Skeletal muscle satellite cell (primary cell): ENCODE measurements at regions not wholly inside any gene's neighbourhood (a gene's known extent, or its start where the extent isn't known, plus 50 kb on each side); places are given as distances from the start of the nearest gene placed in this dataset.

Experiments
- H3K27me3 ChIP-seq: 2 replicates; pipeline ENCODE4 v1.7.0; 2013; ENCODE audit warnings: low read length; ENCODE audit not compliant: control insufficient read depth, insufficient read depth
- H3K36me3 ChIP-seq: 2 replicates; pipeline ENCODE4 v1.7.0; 2013; ENCODE audit warnings: mild to moderate bottlenecking, control low read depth, low read length; ENCODE audit not compliant: insufficient read depth
- H3K4me1 ChIP-seq: 2 replicates; pipeline ENCODE4 v1.7.0; 2013; ENCODE audit warnings: low read length; ENCODE audit not compliant: control insufficient read depth, insufficient read depth
- H3K4me2 ChIP-seq: 2 replicates; pipeline ENCODE4 v1.7.0; 2013; ENCODE audit warnings: mild to moderate bottlenecking, low read length
- H3K4me3 ChIP-seq: 2 replicates; pipeline ENCODE4 v1.7.0; 2013; ENCODE audit warnings: low read length
- H3K9ac ChIP-seq: 2 replicates; pipeline ENCODE4 v1.7.0; 2013; ENCODE audit warnings: mild to moderate bottlenecking, low read depth, low read length, moderate library complexity
- H3K9me3 ChIP-seq: replicated peaks from 2 replicates; pipeline ENCODE4 v1.7.0; 2013; ENCODE audit warnings: mild to moderate bottlenecking, control low read depth, low read length

DNA sequence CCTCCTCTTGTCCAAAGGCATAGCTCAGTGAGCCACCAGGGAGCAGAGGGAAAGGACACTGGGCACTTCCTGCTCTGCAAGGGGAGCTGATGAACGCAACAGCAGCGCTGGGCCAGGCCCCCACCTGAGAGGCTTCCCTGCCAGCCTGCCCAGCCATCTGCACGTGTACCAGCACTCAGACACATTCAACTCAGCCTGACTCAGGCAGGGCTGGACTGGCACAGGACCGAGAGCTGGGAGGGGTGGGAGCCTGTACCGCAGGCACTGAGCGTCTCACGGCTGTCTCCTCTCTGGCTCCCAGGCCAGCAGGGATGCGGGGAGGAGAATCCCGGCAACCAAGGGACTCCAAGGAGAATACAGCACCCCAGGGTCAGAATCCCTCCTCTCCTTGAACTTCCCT, 411.8 kb downstream of the CTTN start:
- no peaks in the 10 kb centered on the region for H3K27me3 ChIP-seq
- H3K4me3 ChIP-seq = no peak overlapping the region
- no peaks in the 10 kb centered on the region for H3K9me3 ChIP-seq
- H3K36me3 ChIP-seq = no peaks in the 10 kb centered on the region
- H3K4me1 ChIP-seq = no peaks in the 10 kb centered on the region
- no peak overlapping the region for H3K4me2 ChIP-seq
- no peak overlapping the region for H3K9ac ChIP-seq

DNA sequence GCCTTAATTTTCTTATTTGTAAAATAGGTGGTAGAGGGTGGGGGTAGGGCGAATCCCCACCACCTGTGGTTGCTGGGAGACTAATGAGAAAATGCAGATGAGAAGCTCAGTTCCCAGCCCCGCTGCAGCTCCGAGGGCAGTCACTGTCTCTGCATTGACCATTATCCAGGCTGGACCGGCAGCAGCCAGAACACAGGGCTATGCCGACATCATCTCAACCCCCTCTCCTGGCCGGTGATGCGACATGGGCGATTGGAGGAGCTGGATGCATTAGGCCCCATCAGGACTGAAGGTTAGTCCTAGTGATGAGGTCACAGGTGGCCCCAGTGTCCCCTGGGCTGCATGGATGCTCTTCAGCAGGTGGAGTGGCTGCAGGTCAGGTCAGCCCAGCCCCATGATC, 412.4 kb downstream of the CTTN start:
- no peaks in the 10 kb centered on the region for H3K4me1 ChIP-seq
- H3K4me2 ChIP-seq = no peak overlapping the region
- no peak overlapping the region for H3K4me3 ChIP-seq
- H3K9ac ChIP-seq = no peak overlapping the region
- H3K27me3 ChIP-seq = no peaks in the 10 kb centered on the region
- H3K9me3 ChIP-seq = no peaks in the 10 kb centered on the region
- no peaks in the 10 kb centered on the region for H3K36me3 ChIP-seq

DNA sequence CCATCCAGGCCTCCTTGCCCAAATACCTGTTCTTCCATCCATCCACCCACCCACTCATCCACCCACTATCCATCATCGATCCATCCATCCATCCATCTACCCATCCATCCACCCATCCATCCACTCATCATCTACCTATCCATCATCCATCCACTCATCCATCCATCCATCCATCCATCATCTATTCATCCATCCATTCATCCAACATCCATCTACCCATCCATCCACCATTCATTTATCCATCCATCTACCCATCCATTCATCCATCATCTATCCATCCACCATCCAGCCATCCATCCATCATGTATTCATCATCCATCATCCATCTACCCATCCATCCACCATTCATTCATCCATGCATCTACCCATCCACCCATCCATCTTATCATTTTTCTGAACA, 413.2 kb downstream of the CTTN start:
- no peak overlapping the region for H3K4me3 ChIP-seq

DNA sequence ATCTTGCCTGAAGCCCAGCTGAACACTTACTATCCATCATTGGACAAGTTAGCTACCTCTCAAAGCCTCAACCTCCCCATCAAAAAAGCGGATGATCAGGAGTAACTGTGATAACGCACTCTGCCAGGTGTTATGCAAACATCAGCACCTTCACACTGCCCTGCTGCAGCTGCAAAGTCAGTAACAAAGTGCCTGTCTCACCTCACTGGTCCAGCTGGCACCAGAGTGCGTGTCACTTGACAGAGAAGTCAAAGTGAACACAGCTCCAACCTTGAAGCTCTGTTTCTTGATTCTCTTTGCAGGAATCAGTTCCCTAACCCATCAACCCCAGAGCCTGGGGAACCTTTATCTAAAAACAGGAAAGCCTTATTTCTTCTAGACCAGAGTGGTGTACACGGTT, 413.6 kb downstream of the CTTN start:
- no peak overlapping the region for H3K9ac ChIP-seq
- H3K36me3 ChIP-seq = no peaks in the 10 kb centered on the region

More for the DNA sequence above, 413.2 kb downstream of the CTTN start:
- Histone ChIP-seq H3K9ac (no peak overlapping the region), H3K27me3 (no peaks in the 10 kb centered on the region), H3K4me1 (no peaks in the 10 kb centered on the region), H3K4me2 (no peak overlapping the region), H3K36me3 (no peaks in the 10 kb centered on the region), H3K9me3 (no peaks in the 10 kb centered on the region)

DNA sequence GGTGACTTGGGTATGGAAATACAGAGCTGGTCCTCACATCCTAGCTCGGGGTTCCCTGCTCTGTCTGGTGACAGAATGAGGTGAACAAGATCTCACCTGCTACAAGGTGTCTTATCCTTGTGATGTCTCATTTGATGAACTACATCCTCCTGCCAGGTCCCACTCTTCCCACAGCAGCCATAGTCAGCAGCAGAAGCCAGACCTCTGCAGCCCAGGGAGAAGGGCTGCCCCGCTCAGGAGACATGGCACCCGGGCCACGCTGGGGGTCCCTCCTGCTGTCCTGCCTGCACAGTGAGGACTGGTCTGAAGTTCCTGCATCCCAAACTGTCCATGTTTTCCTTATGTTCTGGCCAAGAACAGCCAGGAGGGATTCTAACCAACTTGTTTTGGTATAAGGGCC, 414.1 kb downstream of the CTTN start:
- H3K9me3 ChIP-seq = no peaks in the 10 kb centered on the region
- no peaks in the 10 kb centered on the region for H3K27me3 ChIP-seq
- no peaks in the 10 kb centered on the region for H3K4me1 ChIP-seq
- H3K36me3 ChIP-seq = no peaks in the 10 kb centered on the region
- H3K4me3 ChIP-seq = no peak overlapping the region
- no peak overlapping the region for H3K9ac ChIP-seq
- no peak overlapping the region for H3K4me2 ChIP-seq

More for the DNA sequence above, 413.6 kb downstream of the CTTN start:
- Histone ChIP-seq H3K4me1 (no peaks in the 10 kb centered on the region), H3K9me3 (no peaks in the 10 kb centered on the region), H3K4me2 (no peak overlapping the region), H3K4me3 (no peak overlapping the region), H3K27me3 (no peaks in the 10 kb centered on the region)

DNA sequence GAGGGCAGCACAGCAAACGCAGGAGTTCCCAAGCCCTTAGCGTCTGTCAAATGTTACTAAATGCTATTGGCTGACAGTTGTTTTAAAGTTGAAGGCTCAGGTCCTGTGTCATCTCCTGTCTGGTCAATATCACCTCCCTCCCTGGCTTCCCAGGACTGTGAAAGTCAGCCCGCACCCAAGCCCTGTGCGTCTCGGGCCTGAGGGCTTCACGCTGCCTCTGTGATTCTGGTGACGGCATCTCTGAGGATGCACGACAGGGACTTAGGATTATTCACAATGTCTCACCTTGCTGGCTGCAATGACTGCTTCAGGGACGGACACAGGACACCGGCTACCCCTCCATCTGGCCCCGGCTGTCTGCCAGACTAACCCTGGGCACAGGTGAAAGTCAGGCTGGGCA, 415.3 kb downstream of the CTTN start:
- Histone ChIP-seq H3K9me3 (no peaks in the 10 kb centered on the region), H3K9ac (no peak overlapping the region), H3K4me3 (no peak overlapping the region), H3K4me2 (no peak overlapping the region), H3K4me1 (no peaks in the 10 kb centered on the region), H3K27me3 (no peaks in the 10 kb centered on the region), H3K36me3 (no peaks in the 10 kb centered on the region)

DNA sequence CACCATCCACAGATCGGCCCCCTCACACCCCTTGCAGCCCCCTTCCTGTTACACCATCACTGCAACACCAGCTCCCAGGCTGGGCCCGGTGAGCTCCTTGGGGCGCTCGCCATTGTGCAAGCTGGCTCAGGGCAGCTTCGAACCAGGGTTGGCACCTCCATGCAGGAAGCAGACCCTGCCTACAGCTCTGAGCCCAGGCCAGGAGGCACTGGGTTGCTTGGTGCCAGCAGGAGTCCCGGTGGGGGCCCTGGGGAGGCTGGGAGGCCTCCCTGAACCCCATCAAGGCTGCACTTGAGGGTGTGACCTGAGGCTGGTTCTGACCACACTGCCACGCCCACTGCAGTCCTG, 417.1 kb downstream of the CTTN start:
- Histone ChIP-seq H3K9ac (no peak overlapping the region), H3K4me1 (no peaks in the 10 kb centered on the region), H3K36me3 (no peaks in the 10 kb centered on the region), H3K9me3 (no peaks in the 10 kb centered on the region), H3K4me3 (no peak overlapping the region), H3K4me2 (no peak overlapping the region), H3K27me3 (no peaks in the 10 kb centered on the region)

DNA sequence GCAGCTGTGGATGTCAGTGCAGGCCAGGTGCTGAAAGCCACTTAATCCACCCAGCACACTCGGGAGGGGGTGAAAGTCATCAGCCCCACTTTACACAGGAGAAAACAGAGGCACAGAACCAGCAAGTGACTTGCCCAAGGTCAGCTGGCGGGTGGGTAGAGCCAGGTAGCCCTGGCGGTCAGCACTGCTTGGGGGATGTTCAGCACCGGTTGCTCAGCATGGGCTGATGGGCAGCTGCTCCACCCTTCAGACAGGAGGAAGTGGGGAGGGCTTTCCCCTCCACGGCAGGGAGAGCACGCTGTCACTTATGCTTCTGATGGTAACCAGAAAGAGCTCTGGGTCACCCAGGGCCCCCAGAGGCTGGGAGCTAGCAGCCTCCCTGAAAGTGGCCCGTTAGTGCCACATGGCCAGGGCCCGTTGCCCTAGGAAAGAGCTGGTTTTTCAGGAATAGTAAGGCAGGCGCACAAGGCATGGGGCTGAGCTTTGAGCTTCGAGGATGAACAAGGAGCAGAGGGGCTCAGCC, 417.9 kb downstream of the CTTN start:
- Histone ChIP-seq H3K4me3 (no peak overlapping the region), H3K27me3 (no peaks in the 10 kb centered on the region), H3K9me3 (no peaks in the 10 kb centered on the region), H3K4me1 (no peaks in the 10 kb centered on the region), H3K4me2 (no peak overlapping the region), H3K9ac (no peak overlapping the region), H3K36me3 (no peaks in the 10 kb centered on the region)

DNA sequence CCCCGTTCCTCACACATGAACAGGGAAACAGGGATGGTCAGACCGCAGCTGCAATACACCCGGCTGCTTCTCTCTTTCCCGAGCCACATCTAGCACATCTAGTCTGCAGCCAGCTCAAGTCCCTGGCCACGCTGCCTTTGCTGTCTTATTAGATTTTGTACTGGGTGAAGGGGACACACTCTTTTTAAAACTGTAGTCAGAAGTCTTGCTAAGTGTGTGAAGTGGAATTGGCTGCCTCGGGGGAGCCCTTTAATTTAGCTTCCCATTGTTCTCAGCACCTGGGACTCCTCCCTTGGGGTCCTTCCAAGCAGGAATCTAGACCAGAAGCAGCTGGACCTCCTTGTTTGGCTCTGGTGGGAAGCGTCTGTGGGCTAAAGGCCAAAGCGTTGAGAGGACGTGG, 420.0 kb downstream of the CTTN start:
- H3K27me3 ChIP-seq = no peaks in the 10 kb centered on the region
- no peaks in the 10 kb centered on the region for H3K9me3 ChIP-seq
- no peaks in the 10 kb centered on the region for H3K4me1 ChIP-seq
- H3K4me2 ChIP-seq = no peak overlapping the region
- no peak overlapping the region for H3K9ac ChIP-seq
- H3K36me3 ChIP-seq = no peaks in the 10 kb centered on the region
- H3K4me3 ChIP-seq = no peak overlapping the region

DNA sequence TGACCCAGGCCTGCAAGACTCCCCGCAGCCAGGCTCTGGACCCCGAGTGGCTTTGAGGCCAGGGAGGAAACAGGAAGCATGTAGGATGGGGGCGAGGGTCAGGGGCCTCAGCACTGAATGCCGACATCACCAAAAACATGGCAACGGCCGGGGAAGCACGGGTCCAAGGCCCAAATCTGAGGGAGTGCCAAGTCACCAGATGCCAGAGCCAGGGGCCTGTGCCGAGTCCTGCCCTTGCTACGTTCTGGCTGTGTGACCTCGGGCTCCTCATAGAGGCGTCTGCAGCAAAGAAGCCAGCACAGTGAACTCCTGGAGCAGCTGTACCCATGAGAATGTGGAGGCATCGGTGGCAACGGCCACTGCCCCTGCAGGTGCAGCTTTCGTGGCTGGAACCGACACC, 420.7 kb downstream of the CTTN start:
- H3K4me3 ChIP-seq = no peak overlapping the region
- H3K9me3 ChIP-seq = no peaks in the 10 kb centered on the region
- H3K27me3 ChIP-seq = peaks cover 6% of the 10 kb centered on the region
- no peaks in the 10 kb centered on the region for H3K4me1 ChIP-seq
- H3K4me2 ChIP-seq = no peak overlapping the region
- H3K9ac ChIP-seq = no peak overlapping the region
- H3K36me3 ChIP-seq = no peaks in the 10 kb centered on the region

DNA sequence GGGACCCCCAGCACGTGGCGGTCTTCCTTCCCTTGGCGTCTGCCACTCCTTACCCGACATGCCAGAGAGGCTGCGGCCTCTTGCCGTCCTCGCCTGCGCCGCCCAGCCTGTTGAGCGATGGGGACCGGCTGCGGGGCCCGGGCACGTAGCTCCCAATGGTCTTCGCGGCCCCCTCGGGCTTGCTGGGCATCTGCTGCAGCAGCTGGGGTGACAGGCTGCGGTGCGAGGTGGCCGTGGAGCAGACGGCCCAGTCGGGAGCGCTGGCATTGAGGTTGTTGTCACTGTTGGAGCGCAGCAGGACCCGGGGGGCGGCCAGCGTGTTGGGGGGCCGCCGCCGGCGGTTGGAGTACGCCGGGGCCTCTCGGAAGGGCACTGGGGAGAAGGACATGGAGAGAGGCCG, 422.0 kb downstream of the CTTN start:
- H3K4me2 ChIP-seq = no peak overlapping the region

DNA sequence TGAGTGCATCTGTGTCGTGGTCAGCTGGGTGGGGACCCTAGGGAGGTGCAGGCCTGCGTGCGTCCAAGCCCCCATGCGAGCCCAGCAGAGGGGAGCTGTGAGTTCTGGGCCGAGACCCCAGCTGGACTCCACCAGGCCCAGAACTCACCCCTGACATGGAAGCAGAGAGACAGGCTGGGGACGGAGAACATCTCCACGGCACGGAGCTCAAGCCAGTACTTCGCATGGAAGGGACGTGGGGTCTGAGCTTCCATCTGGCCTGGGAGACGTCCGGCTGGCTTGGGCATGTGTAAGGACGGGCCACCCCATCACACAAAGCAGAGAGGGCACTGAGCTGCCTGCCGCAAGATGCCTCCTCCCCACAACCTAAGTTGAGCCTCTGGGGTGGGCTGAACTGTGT, 422.4 kb downstream of the CTTN start:
- H3K4me3 ChIP-seq = no peak overlapping the region
- no peak overlapping the region for H3K9ac ChIP-seq
- no peak overlapping the region for H3K4me2 ChIP-seq
- H3K4me1 ChIP-seq = no peaks in the 10 kb centered on the region
- no peaks in the 10 kb centered on the region for H3K9me3 ChIP-seq
- no peaks in the 10 kb centered on the region for H3K36me3 ChIP-seq
- peaks cover 22% of the 10 kb centered on the region for H3K27me3 ChIP-seq

More for the DNA sequence above, 422.0 kb downstream of the CTTN start:
- Histone ChIP-seq H3K27me3 (peaks cover 19% of the 10 kb centered on the region), H3K4me3 (no peak overlapping the region), H3K9ac (no peak overlapping the region), H3K36me3 (no peaks in the 10 kb centered on the region), H3K4me1 (no peaks in the 10 kb centered on the region), H3K9me3 (no peaks in the 10 kb centered on the region)
